B cell (primary cell): ENCODE measurements at regions not wholly inside any gene's neighbourhood (a gene's known extent, or its start where the extent isn't known, plus 50 kb on each side); places are given as distances from the start of the nearest gene placed in this dataset.

Source experiments
- ATAC-seq: fragments of 200-7000 bp; cut with Tn5 transposase; one replicate; pipeline ENCODE4 v1.10.0; 2021; ENCODE audit warnings: low read depth, mild to moderate bottlenecking, moderate number of reproducible peaks, moderate library complexity
- CTCF ChIA-PET: fragments of 350-600 bp; sonication (Branson Sonifier 250); formaldehyde crosslinking; loops from one replicate; lab custom pipeline; 2021; ENCODE audit warnings: antibody characterized with exemption, inconsistent platforms; lab: Charles Lee
- POLR2A ChIA-PET: fragments of 350-600 bp; sonication (Branson Sonifier 250); formaldehyde crosslinking; loops from one replicate; lab custom pipeline; 2021; ENCODE audit warnings: antibody characterized with exemption; lab: Charles Lee
- DNase-seq: peaks from one replicate; pipeline ENCODE4 v3.0.0; 2013
- H2AFZ ChIP-seq: 2 replicates; pipeline ENCODE4 v1.6.1; 2012; ENCODE audit warnings: mild to moderate bottlenecking, low read depth, low read length; ENCODE audit not compliant: insufficient read depth, poor library complexity, severe bottlenecking
- H3K27ac ChIP-seq, 2 donors: 1 replicate in 1 of 2; 2 replicates in 1 of 2; pipeline ENCODE4 v1.5.1; 2012 to 2013; ENCODE audit warnings: low read length in 2 of 2, mild to moderate bottlenecking in 2 of 2, moderate library complexity in 1 of 2
- H3K27me3 ChIP-seq, 4 experiments: fragments of 200-600 bp in 1 of 4; sonication (generic) in 1 of 4; replicated peaks in 1 of 4; 1 replicate in 2 of 4; 2 replicates in 2 of 4; pipeline versions ENCODE4 v1.6.1 to v1.7.0; 2013 to 2016; ENCODE audit warnings: low read length in 3 of 4, mild to moderate bottlenecking in 2 of 4, mixed read lengths in 1 of 4, moderate library complexity in 1 of 4; ENCODE audit not compliant: insufficient read depth in 4 of 4, control insufficient read depth in 3 of 4; ENCODE audit errors: control extremely low read depth in 1 of 4
- H3K36me3 ChIP-seq, 2 experiments: replicated peaks in 1 of 2; 1 replicate in 1 of 2; 2 replicates in 1 of 2; pipeline versions ENCODE4 v1.6.1 to v1.7.1; 2013; ENCODE audit warnings: low read length in 1 of 2; ENCODE audit not compliant: insufficient read depth in 2 of 2, control insufficient read depth in 1 of 2; ENCODE audit errors: control extremely low read depth in 1 of 2, extremely low read depth in 1 of 2
- H3K4me1 ChIP-seq, 2 donors: fragments of 200-600 bp in 1 of 2; sonication (generic) in 1 of 2; 1 replicate in 1 of 2; 2 replicates in 1 of 2; pipeline versions ENCODE4 v1.5.1 to v1.6.1; 2013 to 2017; ENCODE audit warnings: low read length in 2 of 2; ENCODE audit not compliant: control insufficient read depth in 2 of 2, insufficient read depth in 2 of 2
- H3K4me2 ChIP-seq: replicated peaks from 2 replicates; pipeline ENCODE3; 2012; ENCODE audit warnings: mild to moderate bottlenecking, low read depth, low read length; ENCODE audit not compliant: poor library complexity, severe bottlenecking
- H3K4me3 ChIP-seq, 5 experiments: fragments of 200-600 bp in 1 of 5; sonication (generic) in 1 of 5; 1 replicate in 3 of 5; 2 replicates in 2 of 5; pipeline versions ENCODE4 v1.5.1 to v1.7.0; 2011 to 2016; ENCODE audit warnings: low read length in 4 of 5, mild to moderate bottlenecking in 4 of 5, low read depth in 2 of 5, control low read depth in 1 of 5, moderate library complexity in 1 of 5; ENCODE audit not compliant: insufficient read depth in 1 of 5; ENCODE audit errors: control extremely low read depth in 1 of 5, extremely low read depth in 1 of 5
- H3K79me2 ChIP-seq: fragments of 200-600 bp; sonication (generic); one replicate; pipeline ENCODE4 v1.6.0; 2016; ENCODE audit warnings: low read length; ENCODE audit not compliant: control insufficient read depth, insufficient read depth
- H3K9ac ChIP-seq: fragments of 200-600 bp; sonication (generic); 2 replicates; pipeline ENCODE4 v1.6.1; 2017; ENCODE audit warnings: mild to moderate bottlenecking, low read length, moderate library complexity
- H3K9me3 ChIP-seq, 3 donors: one replicate each; pipeline versions ENCODE4 v1.6.1 to v1.7.1; 2013; ENCODE audit warnings: low read length in 2 of 3; ENCODE audit not compliant: control insufficient read depth in 2 of 3, insufficient read depth in 1 of 3; ENCODE audit errors: control extremely low read depth in 1 of 3
- H4K20me1 ChIP-seq: 2 replicates; pipeline ENCODE4 v1.6.0; 2012; ENCODE audit warnings: mild to moderate bottlenecking, low read length; ENCODE audit not compliant: insufficient read depth, control insufficient read depth, poor library complexity, severe bottlenecking
- H3K27ac Mint-ChIP-seq: one replicate; pipeline ENCODE4 v1.8.0; 2021; ENCODE audit warnings: mixed read lengths
- H3K27me3 Mint-ChIP-seq: one replicate; pipeline ENCODE4 v1.8.0; 2021; ENCODE audit warnings: mixed read lengths
- H3K4me1 Mint-ChIP-seq: one replicate; pipeline ENCODE4 v1.8.0; 2021; ENCODE audit warnings: mixed read lengths
- H3K4me3 Mint-ChIP-seq: one replicate; pipeline ENCODE4 v1.8.0; 2021; ENCODE audit warnings: mixed read lengths
- H3K9me3 Mint-ChIP-seq: one replicate; pipeline ENCODE4 v1.8.0; 2022; ENCODE audit warnings: mixed read lengths; ENCODE audit not compliant: insufficient read depth
- CTCF ChIP-seq: fragments of 200-600 bp; IDR thresholded peaks from one replicate; pipeline ENCODE4 v1.8.0; 2022; ENCODE audit warnings: antibody characterized with exemption, mild to moderate bottlenecking
- EZH2 ChIP-seq: IDR thresholded peaks from 2 replicates; pipeline ENCODE4 v1.6.1; 2012; ENCODE audit warnings: borderline replicate concordance, low read depth, mild to moderate bottlenecking, moderate library complexity, low read length; ENCODE audit not compliant: insufficient read depth, poor library complexity, severe bottlenecking
- WGBS: methylation state at CpG from one replicate; pipeline ENCODE4 v1.1.5; 2013; ENCODE audit warnings: missing lambda C conversion rate; ENCODE audit not compliant: insufficient coverage; 5-methylcytosine and 5-hydroxymethylcytosine counted together
- intact Hi-C: fragments of 100-400 bp; cut with micrococcal nuclease; formaldehyde crosslinking; loops from one replicate; pipeline ENCODE4 v1.10.0; 2022

GRCh38 chr18:71134122-71134521 lies 845.3 kb downstream of the SOCS6 start:
- POLR2A ChIA-PET: no interaction called here
- no peak overlapping the region for H3K27ac Mint-ChIP-seq
- no peaks in the 10 kb centered on the region for H3K4me1 ChIP-seq
- peaks cover 2% of the 10 kb centered on the region for H3K9me3 Mint-ChIP-seq
- intact Hi-C loops: no loop called here
- H3K27me3 Mint-ChIP-seq: no peaks in the 10 kb centered on the region
- TF ChIP-seq CTCF (no peak), EZH2 (no peak)
- ATAC-seq (no peak), DNase-seq (no peak)
- no peaks in the 10 kb centered on the region for H3K79me2 ChIP-seq
- peaks cover 0 to 6% (median 0%) of the 10 kb centered on the region in 3 donors for H3K9me3 ChIP-seq
- no peaks in the 10 kb centered on the region for H3K36me3 ChIP-seq
- no peaks in the 10 kb centered on the region for H4K20me1 ChIP-seq
- H3K4me1 Mint-ChIP-seq: no peaks in the 10 kb centered on the region
- H3K4me3 Mint-ChIP-seq: no peak overlapping the region
- no peak overlapping the region for H3K4me3 ChIP-seq
- H2AFZ ChIP-seq: no peak overlapping the region
- no peaks in the 10 kb centered on the region for H3K27me3 ChIP-seq
- H3K4me2 ChIP-seq: no peak overlapping the region
- no peak overlapping the region for H3K9ac ChIP-seq
- H3K27ac ChIP-seq: no peak overlapping the region
- no CpG with 5 or more reads among the region's 4 CpGs for WGBS
- CTCF ChIA-PET: no interaction called here

- H2AFZ ChIP-seq: no peak overlapping the region
- no peaks in the 10 kb centered on the region for H3K4me1 Mint-ChIP-seq
- H3K27me3 Mint-ChIP-seq: no peaks in the 10 kb centered on the region
- WGBS: 93% methylated on average over 10 of the region's 12 CpGs
- ChIA-PET POLR2A (no interaction called here), CTCF (no interaction called here)
- H3K4me2 ChIP-seq: no peak overlapping the region
- no peak overlapping the region for H3K9ac ChIP-seq
- peaks cover 2% of the 10 kb centered on the region for H3K9me3 Mint-ChIP-seq
- no peaks in the 10 kb centered on the region for H3K79me2 ChIP-seq
- H3K4me3 Mint-ChIP-seq: no peak overlapping the region
- intact Hi-C loops: no loop called here
- H3K27ac Mint-ChIP-seq: no peak overlapping the region
- no peaks in the 10 kb centered on the region for H3K4me1 ChIP-seq
- no peaks in the 10 kb centered on the region for H3K36me3 ChIP-seq
- ATAC-seq (no peak), DNase-seq (no peak)
- no peaks in the 10 kb centered on the region for H3K27me3 ChIP-seq
- H3K4me3 ChIP-seq: no peak overlapping the region
- H3K9me3 ChIP-seq: peaks cover 0 to 6% (median 1%) of the 10 kb centered on the region in 3 donors
- H4K20me1 ChIP-seq: no peaks in the 10 kb centered on the region
- no peak overlapping the region for H3K27ac ChIP-seq
- no peak for TF ChIP-seq CTCF
- TF ChIP-seq EZH2: no peak
Measured at GRCh38 chr18:71131918-71132317, 843.1 kb downstream of the SOCS6 start.
